LNCAP (cell line): ENCODE measurements at regions not wholly inside any gene's neighbourhood (a gene's known extent, or its start where the extent isn't known, plus 50 kb on each side); places are given as distances from the start of the nearest gene placed in this dataset.

Experiments
- CTCF ChIP-seq: fragments of 450-650 bp; IDR thresholded peaks from 2 replicates; pipeline ENCODE4 v1.5.1; 2017; ENCODE audit warnings: mild to moderate bottlenecking

- no peak for TF ChIP-seq CTCF
Observed at GRCh38 chr5:12947379-12947778, 997.1 kb downstream of the DNAH5 start.

GRCh38 chr5:12936221-12936620 is 1008.3 kb downstream of the DNAH5 start:
- no peak for TF ChIP-seq CTCF

GRCh38 chr5:12934722-12935121 is 1009.8 kb downstream of the DNAH5 start:
- TF ChIP-seq CTCF, result no peak

- no peak for TF ChIP-seq CTCF
Observed at GRCh38 chr5:12920527-12920926, 1016.3 kb upstream of the CTNND2 start.

GRCh38 chr5:12911156-12911555 is 1006.9 kb upstream of the CTNND2 start:
- no peak for TF ChIP-seq CTCF

GRCh38 chr5:12910641-12911040 is 1006.4 kb upstream of the CTNND2 start:
- no peak for TF ChIP-seq CTCF

- no peak for TF ChIP-seq CTCF
Observed at GRCh38 chr5:12902611-12903010, 998.4 kb upstream of the CTNND2 start.

- no peak for TF ChIP-seq CTCF
Observed at GRCh38 chr5:12901696-12902095, 997.5 kb upstream of the CTNND2 start.
